PC-3 (cell line): ENCODE measurements at regions not wholly inside any gene's neighbourhood (a gene's known extent, or its start where the extent isn't known, plus 50 kb on each side); places are given as distances from the start of the nearest gene placed in this dataset.

ENCODE experiments used
- EZH2 ChIP-seq: fragments of 300-600 bp; sonication (generic); IDR thresholded peaks from one replicate; pipeline ENCODE4 v1.6.1; 2017; ENCODE audit warnings: antibody characterized with exemption, mild to moderate bottlenecking, low read length; ENCODE audit not compliant: unreplicated experiment
- EZH2phosphoT487 ChIP-seq: fragments of 300-600 bp; sonication (generic); IDR thresholded peaks from 2 replicates; pipeline ENCODE4 v1.6.1; 2018; ENCODE audit warnings: mild to moderate bottlenecking, antibody characterized with exemption, low read length, borderline replicate concordance
- TF ChIP-seq, protein P1 (sequence below): fragments of 300-600 bp; sonication (generic); conservative IDR thresholded peaks from 2 replicates; pipeline ENCODE4 v1.5.1; 2017; ENCODE audit warnings: antibody characterized with exemption, low read depth, mild to moderate bottlenecking, low read length

DNA sequence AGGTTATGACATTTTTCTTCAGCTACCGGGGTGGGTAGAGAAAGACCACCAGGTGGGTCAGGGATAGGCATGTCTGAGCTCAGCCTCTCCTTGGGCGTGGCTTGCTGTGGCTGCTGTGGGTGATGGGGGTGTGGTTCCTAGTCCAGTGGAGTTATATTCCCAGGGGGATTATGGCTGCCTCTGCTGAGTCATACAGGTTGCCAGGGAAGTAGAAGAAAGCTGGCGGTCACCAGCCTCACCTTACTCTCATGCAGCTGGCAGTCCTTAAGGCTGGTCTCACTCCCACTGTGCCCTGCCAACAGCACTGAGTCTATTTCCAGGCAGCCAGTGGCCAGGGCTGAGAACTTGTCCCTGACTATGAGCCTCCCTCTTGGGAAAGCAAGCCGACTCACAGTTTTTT is 130.0 kb downstream of the SCP2D1 start:
- TF ChIP-seq, protein P1, sequence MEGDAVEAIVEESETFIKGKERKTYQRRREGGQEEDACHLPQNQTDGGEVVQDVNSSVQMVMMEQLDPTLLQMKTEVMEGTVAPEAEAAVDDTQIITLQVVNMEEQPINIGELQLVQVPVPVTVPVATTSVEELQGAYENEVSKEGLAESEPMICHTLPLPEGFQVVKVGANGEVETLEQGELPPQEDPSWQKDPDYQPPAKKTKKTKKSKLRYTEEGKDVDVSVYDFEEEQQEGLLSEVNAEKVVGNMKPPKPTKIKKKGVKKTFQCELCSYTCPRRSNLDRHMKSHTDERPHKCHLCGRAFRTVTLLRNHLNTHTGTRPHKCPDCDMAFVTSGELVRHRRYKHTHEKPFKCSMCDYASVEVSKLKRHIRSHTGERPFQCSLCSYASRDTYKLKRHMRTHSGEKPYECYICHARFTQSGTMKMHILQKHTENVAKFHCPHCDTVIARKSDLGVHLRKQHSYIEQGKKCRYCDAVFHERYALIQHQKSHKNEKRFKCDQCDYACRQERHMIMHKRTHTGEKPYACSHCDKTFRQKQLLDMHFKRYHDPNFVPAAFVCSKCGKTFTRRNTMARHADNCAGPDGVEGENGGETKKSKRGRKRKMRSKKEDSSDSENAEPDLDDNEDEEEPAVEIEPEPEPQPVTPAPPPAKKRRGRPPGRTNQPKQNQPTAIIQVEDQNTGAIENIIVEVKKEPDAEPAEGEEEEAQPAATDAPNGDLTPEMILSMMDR = no peak
- no peak for TF ChIP-seq EZH2phosphoT487
- TF ChIP-seq EZH2 = no peak
